Naive thymus-derived CD4-positive, alpha-beta T cell (primary cell): ENCODE measurements at regions not wholly inside any gene's neighbourhood (a gene's known extent, or its start where the extent isn't known, plus 50 kb on each side); places are given as distances from the start of the nearest gene placed in this dataset.

ENCODE experiments used
- ATAC-seq: fragments of 150-1000 bp; cut with Tn5 transposase; 2 replicates; pipeline ENCODE4 v1.10.0; 2021; ENCODE audit warnings: mild to moderate bottlenecking, moderate library complexity
- CTCF ChIA-PET: fragments of 350-600 bp; sonication (Branson Sonifier 250); formaldehyde crosslinking; loops from one replicate; lab custom pipeline; 2021; ENCODE audit warnings: antibody characterized with exemption; lab: Charles Lee
- POLR2A ChIA-PET: fragments of 350-600 bp; sonication (Branson Sonifier 250); formaldehyde crosslinking; loops from one replicate; lab custom pipeline; 2021; ENCODE audit warnings: antibody characterized with exemption, inconsistent platforms; lab: Charles Lee
- DNase-seq, 9 donors: peaks; one replicate each; pipeline versions ENCODE4 v3.0.0 to v3.0.0-alpha.2; 2020 to 2022; ENCODE audit warnings: mixed read lengths in 1 of 9
- H3K27ac ChIP-seq: one replicate; pipeline ENCODE4 v1.7.0; 2013; ENCODE audit warnings: mild to moderate bottlenecking, low read depth, low read length, moderate library complexity
- H3K27me3 ChIP-seq, 2 donors: one replicate each; pipeline ENCODE4 v1.7.0; 2013; ENCODE audit warnings: low read length in 2 of 2, mild to moderate bottlenecking in 2 of 2, moderate library complexity in 2 of 2; ENCODE audit not compliant: control insufficient read depth in 2 of 2, insufficient read depth in 2 of 2
- H3K36me3 ChIP-seq, 3 experiments: 1 replicate in 2 of 3; 2 replicates in 1 of 3; pipeline ENCODE4 v1.7.0; 2013; ENCODE audit warnings: low read length in 3 of 3, mild to moderate bottlenecking in 3 of 3, moderate library complexity in 1 of 3; ENCODE audit not compliant: insufficient read depth in 3 of 3, control insufficient read depth in 2 of 3
- H3K4me1 ChIP-seq, 2 donors: one replicate each; pipeline ENCODE4 v1.7.0; 2013; ENCODE audit warnings: low read length in 2 of 2, mild to moderate bottlenecking in 2 of 2, moderate library complexity in 1 of 2; ENCODE audit not compliant: control insufficient read depth in 2 of 2, insufficient read depth in 2 of 2
- H3K4me3 ChIP-seq: 2 replicates; pipeline ENCODE4 v1.7.0; 2013; ENCODE audit warnings: mild to moderate bottlenecking, low read length
- H3K9me3 ChIP-seq, 3 experiments: 1 replicate in 2 of 3; 2 replicates in 1 of 3; pipeline ENCODE4 v1.7.0; 2013; ENCODE audit warnings: low read length in 3 of 3; ENCODE audit not compliant: control insufficient read depth in 2 of 3
- H3K27ac Mint-ChIP-seq, 9 donors: one replicate each; pipeline ENCODE4 v1.8.0; 2020 to 2022; ENCODE audit warnings: mixed read lengths in 9 of 9, mild to moderate bottlenecking in 8 of 9, moderate library complexity in 5 of 9, inconsistent platforms in 2 of 9
- H3K27me3 Mint-ChIP-seq, 5 donors: one replicate each; pipeline ENCODE4 v1.8.0; 2021 to 2022; ENCODE audit warnings: mixed read lengths in 5 of 5, mild to moderate bottlenecking in 1 of 5
- H3K36me3 Mint-ChIP-seq, 5 donors: one replicate each; pipeline ENCODE4 v1.8.0; 2020 to 2022; ENCODE audit warnings: mixed read lengths in 5 of 5, mild to moderate bottlenecking in 3 of 5, inconsistent platforms in 1 of 5
- H3K4me1 Mint-ChIP-seq, 7 donors: one replicate each; pipeline ENCODE4 v1.8.0; 2020 to 2022; ENCODE audit warnings: mixed read lengths in 7 of 7, mild to moderate bottlenecking in 3 of 7, inconsistent platforms in 1 of 7
- H3K4me3 Mint-ChIP-seq, 10 donors: one replicate each; pipeline ENCODE4 v1.8.0; 2020 to 2022; ENCODE audit warnings: mild to moderate bottlenecking in 10 of 10, mixed read lengths in 10 of 10, moderate library complexity in 6 of 10, inconsistent platforms in 2 of 10
- H3K9me3 Mint-ChIP-seq, 11 donors: one replicate each; pipeline ENCODE4 v1.8.0; 2020 to 2022; ENCODE audit warnings: mixed read lengths in 11 of 11, mild to moderate bottlenecking in 4 of 11, inconsistent platforms in 1 of 11, moderate library complexity in 1 of 11
- intact Hi-C, 2 donors: fragments of 100-400 bp; cut with micrococcal nuclease; formaldehyde crosslinking; loops; one replicate each; pipeline ENCODE4 v1.15.1; 2023

- peak overlapping the region in 7 of 9 donors; percentile 62 to 97 (median 93) for H3K27ac Mint-ChIP-seq
These were observed 104.2 kb upstream of the MLN start for GRCh38 chr6:33908025-33908424.

GRCh38 chr6:33907227-33907626, 103.4 kb upstream of the MLN start:
- H3K4me1 ChIP-seq = peaks cover 55 to 73% of the 10 kb centered on the region in 2 donors
- no peaks in the 10 kb centered on the region for H3K27me3 ChIP-seq
- Mint-ChIP-seq H3K4me1 (peaks cover 52 to 92% (median 88%) of the 10 kb centered on the region in 7 donors), H3K4me3 (peak overlapping the region in 8 of 10 donors; percentile 35 to 85 (median 68)), H3K27ac (peak overlapping the region; percentile 84 to 97 (median 93)), H3K36me3 (peaks cover 0 to 8% (median 0%) of the 10 kb centered on the region in 5 donors), H3K27me3 (no peaks in the 10 kb centered on the region), H3K9me3 (peaks cover 0 to 2% (median 0%) of the 10 kb centered on the region in 11 donors)
- no peaks in the 10 kb centered on the region for H3K36me3 ChIP-seq
- ChIA-PET POLR2A (interaction anchor here (0.7 to 1.1 kb wide), 2 partner anchors 10 to 12 kb away, joined by 3 to 4 read pairs; no protein-coding TSS in a partner anchor), CTCF (interaction anchor here (0.6 kb wide), 1 partner anchor 148 kb away, joined by 6 read pairs; no protein-coding TSS in a partner anchor)
- intact Hi-C loops = loop anchor here in 1 of 2 donors (5.0 to 10.0 kb wide), 2 partner anchors 118 to 195 kb away; partner anchors contain the start of gene UQCC2
- DNase-seq (no peak), ATAC-seq (no peak)
- peak overlapping the region; percentile 56 for H3K27ac ChIP-seq
- H3K9me3 ChIP-seq = no peaks in the 10 kb centered on the region
- H3K4me3 ChIP-seq = no peak overlapping the region

More at GRCh38 chr6:33908025-33908424, 104.2 kb upstream of the MLN start:
- DNase-seq = no peak
- Mint-ChIP-seq H3K4me1 (peaks cover 49 to 92% (median 86%) of the 10 kb centered on the region in 7 donors), H3K4me3 (peak overlapping the region in 2 of 10 donors; percentile 74 to 77), H3K9me3 (peaks cover 0 to 2% (median 0%) of the 10 kb centered on the region in 11 donors), H3K27me3 (no peaks in the 10 kb centered on the region), H3K36me3 (peaks cover 0 to 4% (median 0%) of the 10 kb centered on the region in 5 donors)
- Histone ChIP-seq H3K27ac (no peak overlapping the region), H3K4me3 (no peak overlapping the region), H3K9me3 (no peaks in the 10 kb centered on the region), H3K36me3 (no peaks in the 10 kb centered on the region), H3K27me3 (no peaks in the 10 kb centered on the region), H3K4me1 (peaks cover 54 to 75% of the 10 kb centered on the region in 2 donors)
- ChIA-PET CTCF (no interaction called here), POLR2A (interaction anchor here (0.5 to 1.1 kb wide), 3 partner anchors 11 to 632 kb away, joined by 3 to 9 read pairs (median 4); no protein-coding TSS in a partner anchor)
- intact Hi-C loops = loop anchor here in 1 of 2 donors (5.0 to 10.0 kb wide), 2 partner anchors 117 to 196 kb away; partner anchors contain the start of gene UQCC2
- no peak for ATAC-seq

- CTCF ChIA-PET = no interaction called here
- H3K4me1 ChIP-seq = peaks cover 55 to 73% of the 10 kb centered on the region in 2 donors
- peaks cover 0 to 9% (median 0%) of the 10 kb centered on the region in 5 donors for H3K36me3 Mint-ChIP-seq
- DNase-seq (no peak), ATAC-seq (no peak)
- POLR2A ChIA-PET = interaction anchor here (0.6 to 1.3 kb wide), 2 partner anchors 9 to 200 kb away, joined by 3 to 4 read pairs; no protein-coding TSS in a partner anchor
- peaks cover 0 to 2% (median 0%) of the 10 kb centered on the region in 11 donors for H3K9me3 Mint-ChIP-seq
- intact Hi-C loops = loop anchor here in 1 of 2 donors (5.0 to 10.0 kb wide), 2 partner anchors 118 to 194 kb away; partner anchors contain the start of gene UQCC2
- H3K27ac ChIP-seq = peak overlapping the region; percentile 77
- peak overlapping the region in 7 of 10 donors; percentile 35 to 85 (median 77) for H3K4me3 Mint-ChIP-seq
- H3K4me1 Mint-ChIP-seq = peaks cover 50 to 92% (median 88%) of the 10 kb centered on the region in 7 donors
- no peaks in the 10 kb centered on the region for H3K36me3 ChIP-seq
- H3K27ac Mint-ChIP-seq = peak overlapping the region; percentile 84 to 97 (median 95)
- no peaks in the 10 kb centered on the region for H3K9me3 ChIP-seq
- H3K27me3 ChIP-seq = no peaks in the 10 kb centered on the region
- no peak overlapping the region for H3K4me3 ChIP-seq
- H3K27me3 Mint-ChIP-seq = no peaks in the 10 kb centered on the region
These were observed 102.6 kb upstream of the MLN start for GRCh38 chr6:33906439-33906838.

- DNase-seq (peak in 7 of 9 donors; percentile 55 to 80 (median 76)), ATAC-seq (peak; percentile 84)
- Histone ChIP-seq H3K9me3 (no peaks in the 10 kb centered on the region), H3K27me3 (no peaks in the 10 kb centered on the region), H3K36me3 (no peaks in the 10 kb centered on the region), H3K27ac (peak overlapping the region; percentile 77), H3K4me3 (peak overlapping the region; percentile 28), H3K4me1 (peaks cover 55 to 71% of the 10 kb centered on the region in 2 donors)
- ChIA-PET CTCF (interaction anchor here (1.0 to 1.4 kb wide), 4 partner anchors 10 to 134 kb away, joined by 3 to 8 read pairs (median 6); partner anchors contain the start of gene LEMD2), POLR2A (interaction anchor here (0.6 to 2.1 kb wide), 12 partner anchors 10 to 1822 kb away, joined by 3 to 13 read pairs (median 4); partner anchors contain the start of genes LEMD2 and UQCC2)
- intact Hi-C loops = loop anchor here (1.0 to 10.0 kb wide), 5 partner anchors 9 to 193 kb away; partner anchors contain the start of gene UQCC2 (in 1 of the 2)
- H3K4me3 Mint-ChIP-seq = peak overlapping the region; percentile 67 to 85 (median 82)
- H3K9me3 Mint-ChIP-seq = peaks cover 0 to 2% (median 0%) of the 10 kb centered on the region in 11 donors
- peak overlapping the region; percentile 84 to 97 (median 95) for H3K27ac Mint-ChIP-seq
- H3K36me3 Mint-ChIP-seq = peaks cover 0 to 12% (median 0%) of the 10 kb centered on the region in 5 donors
- peaks cover 56 to 94% (median 86%) of the 10 kb centered on the region in 7 donors for H3K4me1 Mint-ChIP-seq
- peaks cover 0 to 2% (median 0%) of the 10 kb centered on the region in 5 donors for H3K27me3 Mint-ChIP-seq
These were observed 101.3 kb upstream of the MLN start for GRCh38 chr6:33905071-33905609.

GRCh38 chr6:33904747-33905065, 100.9 kb upstream of the MLN start:
- Histone ChIP-seq H3K27me3 (no peaks in the 10 kb centered on the region), H3K4me1 (peaks cover 55 to 66% of the 10 kb centered on the region in 2 donors), H3K4me3 (peak overlapping the region; percentile 28), H3K27ac (peak overlapping the region; percentile 77), H3K9me3 (no peaks in the 10 kb centered on the region), H3K36me3 (no peaks in the 10 kb centered on the region)
- peak overlapping the region; percentile 67 to 85 (median 82) for H3K4me3 Mint-ChIP-seq
- H3K9me3 Mint-ChIP-seq = peaks cover 0 to 2% (median 0%) of the 10 kb centered on the region in 11 donors
- ATAC-seq = peak; percentile 30
- CTCF ChIA-PET = interaction anchor here (1.0 to 1.4 kb wide), 4 partner anchors 10 to 133 kb away, joined by 3 to 8 read pairs (median 6); partner anchors contain the start of gene LEMD2
- peaks cover 0 to 12% (median 0%) of the 10 kb centered on the region in 5 donors for H3K36me3 Mint-ChIP-seq
- H3K27ac Mint-ChIP-seq = peak overlapping the region; percentile 84 to 97 (median 95)
- intact Hi-C loops = loop anchor here (1.0 to 10.0 kb wide), 8 partner anchors 10 to 192 kb away; partner anchors contain the start of genes UQCC2 (in 2 of the 2) and LEMD2 (in 1 of the 2)
- peaks cover 54 to 91% (median 82%) of the 10 kb centered on the region in 7 donors for H3K4me1 Mint-ChIP-seq
- POLR2A ChIA-PET = interaction anchor here (0.6 to 2.1 kb wide), 13 partner anchors 10 to 1822 kb away, joined by 3 to 13 read pairs (median 4); partner anchors contain the start of genes LEMD2 and UQCC2
- H3K27me3 Mint-ChIP-seq = peaks cover 0 to 2% (median 0%) of the 10 kb centered on the region in 5 donors
- no peak for DNase-seq
